IMR-90 (cell line): ENCODE measurements at regions not wholly inside any gene's neighbourhood (a gene's known extent, or its start where the extent isn't known, plus 50 kb on each side); places are given as distances from the start of the nearest gene placed in this dataset.

Source experiments
- ATAC-seq: fragments of 200-7000 bp; cut with Tn5 transposase; 2 replicates; pipeline ENCODE4 v1.9.1; 2020; ENCODE audit warnings: low read depth, mild to moderate bottlenecking, moderate library complexity
- BruUV-seq: library from RNA; stranded (reverse); fragments of 400-500 nt; replicated peaks from 2 replicates; lab custom pipeline; 2021; lab: Mats Ljungman, UMichigan
- CTCF ChIA-PET: fragments of 300-600 bp; formaldehyde crosslinking; extraction: SDS; loops from one replicate; lab custom pipeline; 2021; ENCODE audit warnings: antibody characterized with exemption; lab: Yijun Ruan, JAX
- POLR2A ChIA-PET: fragments of 300-600 bp; sonication (Branson Sonifier 250); formaldehyde crosslinking; loops from one replicate; lab custom pipeline; 2022; ENCODE audit warnings: antibody characterized with exemption; ENCODE audit not compliant: unreplicated experiment; lab: Charles Lee
- DNase-seq: peaks from one replicate; pipeline ENCODE4 v3.0.0; 2013
- H2AFZ ChIP-seq: replicated peaks from 2 replicates; pipeline ENCODE3; 2013; ENCODE audit warnings: low read length, mild to moderate bottlenecking; ENCODE audit not compliant: poor library complexity
- H2AK5ac ChIP-seq: 2 replicates; pipeline ENCODE4 v1.6.1; 2013; ENCODE audit warnings: low read depth, low read length, inconsistent platforms
- H2AK9ac ChIP-seq: replicated peaks from 2 replicates; pipeline ENCODE3; 2013; ENCODE audit warnings: mild to moderate bottlenecking, low read depth, low read length, moderate library complexity; ENCODE audit not compliant: poor library complexity
- H2BK120ac ChIP-seq: 2 replicates; pipeline ENCODE4 v1.6.1; 2013; ENCODE audit warnings: low read depth, low read length, inconsistent platforms
- H2BK15ac ChIP-seq: 3 replicates; pipeline ENCODE4 v1.6.1; 2013; ENCODE audit warnings: low read depth, low read length, inconsistent platforms
- H2BK20ac ChIP-seq: 2 replicates; pipeline ENCODE4 v1.6.1; 2013; ENCODE audit warnings: low read depth, mild to moderate bottlenecking, inconsistent platforms, low read length, moderate library complexity
- H2BK5ac ChIP-seq: 2 replicates; pipeline ENCODE4 v1.6.1; 2013; ENCODE audit warnings: mild to moderate bottlenecking, low read depth, low read length, inconsistent platforms; ENCODE audit not compliant: poor library complexity, severe bottlenecking
- H3K14ac ChIP-seq: replicated peaks from 2 replicates; pipeline ENCODE4 v1.6.1; 2013; ENCODE audit warnings: low read depth, low read length, inconsistent platforms
- H3K18ac ChIP-seq: 2 replicates; pipeline ENCODE4 v1.6.1; 2013; ENCODE audit warnings: low read depth, low read length, control low read depth
- H3K23ac ChIP-seq: 2 replicates; pipeline ENCODE4 v1.6.1; 2013; ENCODE audit warnings: low read depth, low read length, inconsistent platforms
- H3K27ac ChIP-seq: 2 replicates; pipeline ENCODE4 v1.5.1; 2013; ENCODE audit warnings: mild to moderate bottlenecking, control low read depth, low read length; ENCODE audit not compliant: insufficient read depth
- H3K27me3 ChIP-seq: 2 replicates; pipeline ENCODE4 v1.6.1; 2013; ENCODE audit warnings: low read length; ENCODE audit not compliant: control insufficient read depth, insufficient read depth
- H3K36me3 ChIP-seq: 2 replicates; pipeline ENCODE4 v1.6.1; 2013; ENCODE audit warnings: low read length, mixed read lengths; ENCODE audit not compliant: control insufficient read depth, insufficient read depth
- H3K4ac ChIP-seq: 2 replicates; pipeline ENCODE4 v1.6.1; 2013; ENCODE audit warnings: low read depth, low read length, inconsistent platforms
- H3K4me1 ChIP-seq: 2 replicates; pipeline ENCODE4 v1.6.1; 2013; ENCODE audit warnings: low read length, mixed read lengths; ENCODE audit not compliant: control insufficient read depth, insufficient read depth
- H3K4me2 ChIP-seq: 2 replicates; pipeline ENCODE4 v1.6.1; 2013; ENCODE audit warnings: low read depth, mild to moderate bottlenecking, control low read depth, low read length, moderate library complexity
- H3K4me3 ChIP-seq: 2 replicates; pipeline ENCODE4 v1.5.1; 2013; ENCODE audit warnings: low read depth, mild to moderate bottlenecking, control low read depth, low read length, moderate library complexity; ENCODE audit not compliant: insufficient read depth
- H3K56ac ChIP-seq: 2 replicates; pipeline ENCODE4 v1.6.1; 2013; ENCODE audit warnings: low read length, inconsistent platforms; ENCODE audit not compliant: insufficient read depth; ENCODE audit errors: extremely low read depth
- H3K79me1 ChIP-seq, 2 experiments: 2 replicates each; pipeline ENCODE4 v1.6.1; 2013; ENCODE audit warnings: low read length in 2 of 2, inconsistent platforms in 1 of 2, low read depth in 1 of 2
- H3K9ac ChIP-seq: 2 replicates; pipeline ENCODE4 v1.6.1; 2013; ENCODE audit warnings: low read depth, low read length, control low read depth
- H3K9me1 ChIP-seq: 2 replicates; pipeline ENCODE4 v1.6.1; 2013; ENCODE audit warnings: low read length, inconsistent platforms; ENCODE audit not compliant: insufficient read depth
- H3K9me3 ChIP-seq: 2 replicates; pipeline ENCODE4 v1.6.1; 2013; ENCODE audit warnings: low read length; ENCODE audit not compliant: control insufficient read depth, insufficient read depth
- H4K20me1 ChIP-seq: 2 replicates; pipeline ENCODE4 v1.6.1; 2013; ENCODE audit warnings: low read length, inconsistent platforms; ENCODE audit not compliant: insufficient read depth
- H4K5ac ChIP-seq: 2 replicates; pipeline ENCODE4 v1.6.1; 2013; ENCODE audit warnings: mild to moderate bottlenecking, low read depth, low read length, control low read depth
- H4K8ac ChIP-seq, 2 experiments: 2 replicates each; pipeline ENCODE4 v1.6.1; 2013; ENCODE audit warnings: low read depth in 2 of 2, low read length in 2 of 2, control low read depth in 1 of 2, inconsistent platforms in 1 of 2
- H4K91ac ChIP-seq: 2 replicates; pipeline ENCODE4 v1.6.1; 2013; ENCODE audit warnings: low read depth, low read length, inconsistent platforms; ENCODE audit not compliant: insufficient read depth
- CEBPB ChIP-seq: IDR thresholded peaks from 2 replicates; pipeline ENCODE4 v1.6.1; 2012; ENCODE audit warnings: low read depth, low read length, improper control_type of control experiment
- POLR2A ChIP-seq: IDR thresholded peaks from 2 replicates; pipeline ENCODE4 v1.6.1; 2012; ENCODE audit warnings: mild to moderate bottlenecking, low read depth, low read length
- RAD21 ChIP-seq: IDR thresholded peaks from 2 replicates; pipeline ENCODE4 v1.6.1; 2012; ENCODE audit warnings: low read length, improper control_type of control experiment
- RCOR1 ChIP-seq: IDR thresholded peaks from 2 replicates; pipeline ENCODE4 v1.6.1; 2012; ENCODE audit warnings: mild to moderate bottlenecking, low read length, improper control_type of control experiment; ENCODE audit not compliant: insufficient replicate concordance
- WGBS, 2 experiments: methylation state at CpG; one replicate each; pipeline versions ENCODE4 v1.1.5 to v1.1.7; 2013; ENCODE audit warnings: missing lambda C conversion rate in 2 of 2; ENCODE audit not compliant: insufficient read length in 1 of 2; ENCODE audit errors: extremely low coverage in 2 of 2; 5-methylcytosine and 5-hydroxymethylcytosine counted together
- dilution Hi-C: fragments of 300-500 bp; cut with HindIII; formaldehyde crosslinking; loops from one replicate; pipeline ENCODE4 v1.14.3; 2018; ENCODE audit warnings: low sequenced_read_pairs; ENCODE audit not compliant: unreplicated experiment
- in situ Hi-C: fragments of 300-500 bp; cut with MboI; formaldehyde crosslinking; loops from 3 replicates; pipeline ENCODE4 v1.14.3; 2019; ENCODE audit warnings: low sequenced_read_pairs, inconsistent platforms, mixed read lengths
- intact Hi-C: fragments of 100-400 bp; cut with micrococcal nuclease; formaldehyde crosslinking; loops from 2 replicates; pipeline ENCODE4 v1.10.0; 2022
- TF ChIP-seq, protein P1 (sequence below): conservative IDR thresholded peaks from 2 replicates; pipeline ENCODE4 v1.5.1; 2012; ENCODE audit warnings: mild to moderate bottlenecking, low read depth, low read length, improper control_type of control experiment
- TF ChIP-seq, protein P2 (sequence below): fragments of 150-350 bp; IDR thresholded peaks from 2 replicates; pipeline ENCODE4 v1.6.1; 2016; ENCODE audit warnings: low read depth, mild to moderate bottlenecking, low read length, moderate library complexity, borderline replicate concordance

- ChIA-PET POLR2A (no interaction called here), CTCF (no interaction called here)
- Histone ChIP-seq H2BK20ac (no peak overlapping the region), H3K23ac (no peak overlapping the region), H4K20me1 (no peaks in the 10 kb centered on the region), H4K8ac (no peak overlapping the region), H2BK120ac (no peak overlapping the region), H3K36me3 (no peaks in the 10 kb centered on the region), H3K4me2 (no peak overlapping the region), H3K9me3 (peaks cover 2% of the 10 kb centered on the region), H4K91ac (no peak overlapping the region), H3K9me1 (peaks cover 6% of the 10 kb centered on the region), H2AFZ (no peak overlapping the region), H3K27ac (no peak overlapping the region), H3K14ac (no peak overlapping the region), H2BK15ac (no peak overlapping the region), H3K4ac (no peak overlapping the region; the same call in 1 of the 2 replicates), H2AK9ac (no peak overlapping the region), H3K27me3 (no peaks in the 10 kb centered on the region), H4K5ac (no peak overlapping the region), H2BK5ac (no peak overlapping the region), H2AK5ac (no peak overlapping the region), H3K18ac (no peak overlapping the region), H3K56ac (no peak overlapping the region), H3K79me1 (no peaks in the 10 kb centered on the region), H3K4me1 (peaks cover 5% of the 10 kb centered on the region), H3K9ac (no peak overlapping the region), H3K4me3 (no peak overlapping the region)
- in situ Hi-C loops, result no loop called here
- dilution Hi-C loops, result no loop called here
- WGBS, 2 experiments, result 75% methylated on average over 1 of the region's 2 CpGs; no CpG with 5 or more reads in 1 of the 2 experiments
- TF ChIP-seq POLR2A, result no peak
- TF ChIP-seq, protein P1, sequence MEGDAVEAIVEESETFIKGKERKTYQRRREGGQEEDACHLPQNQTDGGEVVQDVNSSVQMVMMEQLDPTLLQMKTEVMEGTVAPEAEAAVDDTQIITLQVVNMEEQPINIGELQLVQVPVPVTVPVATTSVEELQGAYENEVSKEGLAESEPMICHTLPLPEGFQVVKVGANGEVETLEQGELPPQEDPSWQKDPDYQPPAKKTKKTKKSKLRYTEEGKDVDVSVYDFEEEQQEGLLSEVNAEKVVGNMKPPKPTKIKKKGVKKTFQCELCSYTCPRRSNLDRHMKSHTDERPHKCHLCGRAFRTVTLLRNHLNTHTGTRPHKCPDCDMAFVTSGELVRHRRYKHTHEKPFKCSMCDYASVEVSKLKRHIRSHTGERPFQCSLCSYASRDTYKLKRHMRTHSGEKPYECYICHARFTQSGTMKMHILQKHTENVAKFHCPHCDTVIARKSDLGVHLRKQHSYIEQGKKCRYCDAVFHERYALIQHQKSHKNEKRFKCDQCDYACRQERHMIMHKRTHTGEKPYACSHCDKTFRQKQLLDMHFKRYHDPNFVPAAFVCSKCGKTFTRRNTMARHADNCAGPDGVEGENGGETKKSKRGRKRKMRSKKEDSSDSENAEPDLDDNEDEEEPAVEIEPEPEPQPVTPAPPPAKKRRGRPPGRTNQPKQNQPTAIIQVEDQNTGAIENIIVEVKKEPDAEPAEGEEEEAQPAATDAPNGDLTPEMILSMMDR, result no peak
- no peak for TF ChIP-seq CEBPB
- TF ChIP-seq, protein P2, sequence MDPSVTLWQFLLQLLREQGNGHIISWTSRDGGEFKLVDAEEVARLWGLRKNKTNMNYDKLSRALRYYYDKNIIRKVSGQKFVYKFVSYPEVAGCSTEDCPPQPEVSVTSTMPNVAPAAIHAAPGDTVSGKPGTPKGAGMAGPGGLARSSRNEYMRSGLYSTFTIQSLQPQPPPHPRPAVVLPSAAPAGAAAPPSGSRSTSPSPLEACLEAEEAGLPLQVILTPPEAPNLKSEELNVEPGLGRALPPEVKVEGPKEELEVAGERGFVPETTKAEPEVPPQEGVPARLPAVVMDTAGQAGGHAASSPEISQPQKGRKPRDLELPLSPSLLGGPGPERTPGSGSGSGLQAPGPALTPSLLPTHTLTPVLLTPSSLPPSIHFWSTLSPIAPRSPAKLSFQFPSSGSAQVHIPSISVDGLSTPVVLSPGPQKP, result no peak
- TF ChIP-seq RCOR1, result no peak
- TF ChIP-seq RAD21, result no peak
- DNase-seq, result no peak
- intact Hi-C loops, result no loop called here
- BruUV-seq, result no TSS peak
- no peak for ATAC-seq
Measured at GRCh38 chr21:35237287-35237686, 188.2 kb upstream of the RUNX1 start.
